ENCODE measurements at regions not wholly inside any gene's neighbourhood (a gene's known extent, or its start where the extent isn't known, plus 50 kb on each side); places are given as distances from the start of the nearest gene placed in this dataset.

DNA sequence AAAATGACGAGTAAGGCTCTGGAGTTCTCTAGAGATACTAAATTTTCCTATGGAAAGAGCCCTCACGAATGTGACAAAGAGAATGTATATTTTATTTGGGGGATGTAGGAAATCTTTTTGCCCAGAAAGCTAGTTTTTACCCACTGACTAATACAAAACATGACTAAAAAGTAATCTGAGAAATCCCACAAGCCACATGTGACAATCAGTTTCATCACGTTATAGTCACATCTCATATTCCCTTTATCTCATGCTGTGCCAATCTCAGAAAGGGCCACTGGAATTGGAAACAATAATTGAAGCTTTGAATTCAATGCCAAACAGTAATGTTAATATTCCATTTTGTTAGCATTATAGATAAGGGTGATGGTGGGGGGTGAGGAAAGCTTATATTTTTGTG lies 509.0 kb upstream of the GOLIM4 start:
- no peak for TF ChIP-seq POLR2A (IDR thresholded peaks at IDR 0.05)
- TF ChIP-seq, protein P1, sequence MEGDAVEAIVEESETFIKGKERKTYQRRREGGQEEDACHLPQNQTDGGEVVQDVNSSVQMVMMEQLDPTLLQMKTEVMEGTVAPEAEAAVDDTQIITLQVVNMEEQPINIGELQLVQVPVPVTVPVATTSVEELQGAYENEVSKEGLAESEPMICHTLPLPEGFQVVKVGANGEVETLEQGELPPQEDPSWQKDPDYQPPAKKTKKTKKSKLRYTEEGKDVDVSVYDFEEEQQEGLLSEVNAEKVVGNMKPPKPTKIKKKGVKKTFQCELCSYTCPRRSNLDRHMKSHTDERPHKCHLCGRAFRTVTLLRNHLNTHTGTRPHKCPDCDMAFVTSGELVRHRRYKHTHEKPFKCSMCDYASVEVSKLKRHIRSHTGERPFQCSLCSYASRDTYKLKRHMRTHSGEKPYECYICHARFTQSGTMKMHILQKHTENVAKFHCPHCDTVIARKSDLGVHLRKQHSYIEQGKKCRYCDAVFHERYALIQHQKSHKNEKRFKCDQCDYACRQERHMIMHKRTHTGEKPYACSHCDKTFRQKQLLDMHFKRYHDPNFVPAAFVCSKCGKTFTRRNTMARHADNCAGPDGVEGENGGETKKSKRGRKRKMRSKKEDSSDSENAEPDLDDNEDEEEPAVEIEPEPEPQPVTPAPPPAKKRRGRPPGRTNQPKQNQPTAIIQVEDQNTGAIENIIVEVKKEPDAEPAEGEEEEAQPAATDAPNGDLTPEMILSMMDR (IDR thresholded peaks at IDR 0.05) = no peak
- H3K27me3 ChIP-seq = no peaks in the 10 kb centered on the region

GRCh38 chr3:168598250-168598649 lies 502.5 kb upstream of the GOLIM4 start:
- intact Hi-C loops (cut with DNase I) = no loop called here
- H3K4me3 ChIP-seq = no peak overlapping the region
- no peaks in the 10 kb centered on the region for H3K27me3 ChIP-seq
- no peak for TF ChIP-seq POLR2A (IDR thresholded peaks at IDR 0.05)
- TF ChIP-seq, protein P1 (IDR thresholded peaks at IDR 0.05) = no peak
- no peaks in the 10 kb centered on the region for H3K9me3 ChIP-seq
- 98% methylated on average over 2 of the region's 2 CpGs for WGBS (ENCODE audit: insufficient coverage, low coverage, low lambda C conversion rate, missing lambda C conversion rate)
- H3K36me3 ChIP-seq = no peaks in the 10 kb centered on the region
- no peak overlapping the region for H3K27ac ChIP-seq
- H3K4me1 ChIP-seq = no peaks in the 10 kb centered on the region
- ATAC-seq (no peak), DNase-seq (no peak)

More for the DNA sequence above, 509.0 kb upstream of the GOLIM4 start:
- ATAC-seq = no peak
- no peaks in the 10 kb centered on the region for H3K36me3 ChIP-seq
- H3K9me3 ChIP-seq = no peaks in the 10 kb centered on the region
- no peaks in the 10 kb centered on the region for H3K4me1 ChIP-seq
- intact Hi-C loops (cut with DNase I) = no loop called here
- 65% methylated on average over 3 of the region's 3 CpGs for WGBS (ENCODE audit: insufficient coverage, low coverage, low lambda C conversion rate, missing lambda C conversion rate)
- H3K4me3 ChIP-seq = no peak overlapping the region
- H3K27ac ChIP-seq = no peak overlapping the region
- DNase-seq = no peak

DNA sequence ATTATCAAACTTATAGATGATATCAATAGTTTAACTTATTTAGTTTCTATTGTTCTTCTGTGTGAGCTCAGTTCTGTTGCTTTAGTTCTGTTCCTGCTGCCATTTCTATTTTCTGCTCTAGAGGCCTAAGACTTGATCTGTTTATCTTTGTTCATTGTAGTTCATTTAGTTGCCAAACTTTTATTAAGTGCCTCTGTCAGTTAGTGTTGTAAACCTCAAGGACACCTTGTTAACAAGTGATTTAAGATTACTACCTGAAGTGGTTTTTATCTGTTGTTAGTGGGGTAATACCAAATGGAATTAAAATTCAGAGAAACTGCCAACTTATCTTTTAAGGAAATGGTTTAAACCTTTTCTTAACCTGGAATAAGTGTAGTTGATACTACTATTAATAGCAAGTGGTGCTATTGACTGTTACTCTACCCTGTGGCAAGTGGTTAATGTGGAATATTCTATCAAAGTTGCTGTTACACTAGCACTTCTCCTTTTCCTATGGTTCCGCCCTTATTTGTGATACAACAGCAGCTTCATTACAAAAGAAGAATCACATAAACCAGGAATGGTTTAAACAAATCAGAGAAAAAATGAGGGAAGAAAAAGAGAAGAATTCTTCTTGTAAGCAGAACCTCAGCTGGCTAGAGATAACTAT lies 500.6 kb upstream of the GOLIM4 start:
- no peak overlapping the region for H3K27ac ChIP-seq
- 79% methylated on average over 1 of the region's 1 CpG for WGBS (ENCODE audit: insufficient coverage, low coverage, low lambda C conversion rate, missing lambda C conversion rate)
- H3K27me3 ChIP-seq = no peaks in the 10 kb centered on the region
- H3K4me1 ChIP-seq = no peaks in the 10 kb centered on the region
- ATAC-seq = no peak
- no peak for DNase-seq
- H3K9me3 ChIP-seq = no peaks in the 10 kb centered on the region
- intact Hi-C loops (cut with DNase I) = no loop called here
- no peaks in the 10 kb centered on the region for H3K36me3 ChIP-seq
- TF ChIP-seq, protein P1 (IDR thresholded peaks at IDR 0.05) = no peak
- TF ChIP-seq POLR2A (IDR thresholded peaks at IDR 0.05) = no peak
- H3K4me3 ChIP-seq = no peak overlapping the region

DNA sequence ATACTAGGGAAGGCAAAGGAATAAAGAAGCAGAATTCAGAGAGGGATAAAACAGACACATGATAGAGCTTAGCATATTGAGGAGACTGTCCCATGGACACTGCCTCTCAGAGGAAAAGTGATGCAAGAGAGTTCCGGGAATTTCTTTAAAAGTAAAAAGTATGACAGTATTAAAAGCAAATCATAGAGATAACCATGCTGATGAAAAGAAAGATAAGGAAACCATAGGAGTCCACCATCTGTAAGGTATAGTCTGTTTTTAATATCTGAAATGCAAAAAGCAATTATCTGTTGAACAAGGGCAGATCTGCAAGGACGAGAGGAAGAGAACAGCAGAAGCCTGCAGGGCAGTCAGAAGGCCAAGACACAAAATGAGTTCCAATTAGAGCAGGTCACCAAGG lies 495.9 kb upstream of the GOLIM4 start:
- WGBS (ENCODE audit: insufficient coverage, low coverage, low lambda C conversion rate, missing lambda C conversion rate) = 52% methylated on average over 2 of the region's 2 CpGs
- intact Hi-C loops (cut with DNase I) = no loop called here

More for the DNA sequence above, 495.9 kb upstream of the GOLIM4 start:
- no peaks in the 10 kb centered on the region for H3K27me3 ChIP-seq
- no peaks in the 10 kb centered on the region for H3K9me3 ChIP-seq
- DNase-seq (no peak), ATAC-seq (no peak)
- no peaks in the 10 kb centered on the region for H3K4me1 ChIP-seq
- TF ChIP-seq POLR2A (IDR thresholded peaks at IDR 0.05) = no peak
- TF ChIP-seq, protein P1 (IDR thresholded peaks at IDR 0.05) = no peak
- no peak overlapping the region for H3K27ac ChIP-seq
- H3K4me3 ChIP-seq = no peak overlapping the region
- no peaks in the 10 kb centered on the region for H3K36me3 ChIP-seq

Data from right lobe of liver (tissue), 6 donors.